ENCODE measurements at regions not wholly inside any gene's neighbourhood (a gene's known extent, or its start where the extent isn't known, plus 50 kb on each side); places are given as distances from the start of the nearest gene placed in this dataset.

DNA sequence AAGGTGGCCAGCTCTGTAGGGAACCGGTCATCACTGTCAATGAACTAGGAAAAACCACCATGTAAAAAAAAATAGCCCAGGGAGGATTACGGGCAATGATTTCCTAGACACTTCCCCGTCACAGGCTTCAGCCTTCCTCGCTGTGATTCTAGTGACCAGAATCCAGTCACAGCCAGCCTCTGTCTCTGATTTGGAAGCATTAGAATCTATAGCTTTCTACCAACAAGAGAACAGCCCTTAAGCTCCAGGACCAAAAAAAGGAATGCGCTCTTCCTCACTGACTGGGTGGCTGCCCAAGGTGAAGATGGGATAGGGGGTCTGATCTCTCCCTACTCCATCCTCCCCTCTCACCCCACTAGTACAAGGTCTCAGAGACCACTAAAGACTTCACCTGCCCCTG, 67.2 kb downstream of the TEX35 start:
- 53% methylated on average over 2 of the region's 5 CpGs for WGBS (ENCODE audit: insufficient coverage)
- Histone ChIP-seq H3K4me2 (replicated peaks; ENCODE audit: low read depth, low read length, poor library complexity, severe bottlenecking) (peak overlapping the region; percentile 79), H3K36me3 (replicated peaks in 1 of 2; ENCODE audit: control extremely low read depth in 1 of 2, control insufficient read depth in 1 of 2, extremely low read depth in 1 of 2, insufficient read depth in 2 of 2, low read length in 1 of 2) (no peaks in the 10 kb centered on the region), H3K9me3 (ENCODE audit: control extremely low read depth in 1 of 3, control insufficient read depth in 2 of 3, insufficient read depth in 1 of 3, low read length in 2 of 3) (peaks cover 0 to 9% (median 0%) of the 10 kb centered on the region in 3 donors), H3K27me3 (replicated peaks in 1 of 4; ENCODE audit: control extremely low read depth in 1 of 4, control insufficient read depth in 3 of 4, insufficient read depth in 4 of 4, low read length in 3 of 4) (no peaks in the 10 kb centered on the region), H4K20me1 (ENCODE audit: control insufficient read depth, insufficient read depth, low read length, poor library complexity, severe bottlenecking) (no peaks in the 10 kb centered on the region), H3K79me2 (ENCODE audit: control insufficient read depth, insufficient read depth, low read length) (peaks cover 35% of the 10 kb centered on the region), H3K4me3 (ENCODE audit: control extremely low read depth in 1 of 5, extremely low read depth in 1 of 5, insufficient read depth in 1 of 5, low read depth in 2 of 5, low read length in 4 of 5) (peak overlapping the region in 1 of 5 experiments; percentile 44), H3K9ac (ENCODE audit: low read length) (peak overlapping the region; percentile 44), H2AFZ (ENCODE audit: insufficient read depth, low read depth, low read length, poor library complexity, severe bottlenecking) (no peak overlapping the region), H3K27ac (ENCODE audit: low read length in 2 of 2) (peak overlapping the region; percentile 95 to 97), H3K4me1 (ENCODE audit: control insufficient read depth in 2 of 2, insufficient read depth in 2 of 2, low read length in 2 of 2) (peaks cover 98 to 99% of the 10 kb centered on the region in 2 donors)
- peak overlapping the region; percentile 83 for H3K4me3 Mint-ChIP-seq
- DNase-seq (no peak), ATAC-seq (ENCODE audit: low read depth) (no peak)
- POLR2A ChIA-PET: interaction anchor here (1.0 to 4.6 kb wide), 10 partner anchors 7 to 146 kb away, joined by 3 to 62 read pairs (median 8); partner anchors contain the start of gene RALGPS2
- CTCF ChIA-PET: interaction anchor here (0.6 to 7.4 kb wide), 14 partner anchors 7 to 423 kb away, joined by 3 to 64 read pairs (median 6); partner anchors contain the start of gene RALGPS2
- H3K4me1 Mint-ChIP-seq: peaks cover 98% of the 10 kb centered on the region
- intact Hi-C loops (cut with micrococcal nuclease): no loop called here
- TF ChIP-seq, protein P1, sequence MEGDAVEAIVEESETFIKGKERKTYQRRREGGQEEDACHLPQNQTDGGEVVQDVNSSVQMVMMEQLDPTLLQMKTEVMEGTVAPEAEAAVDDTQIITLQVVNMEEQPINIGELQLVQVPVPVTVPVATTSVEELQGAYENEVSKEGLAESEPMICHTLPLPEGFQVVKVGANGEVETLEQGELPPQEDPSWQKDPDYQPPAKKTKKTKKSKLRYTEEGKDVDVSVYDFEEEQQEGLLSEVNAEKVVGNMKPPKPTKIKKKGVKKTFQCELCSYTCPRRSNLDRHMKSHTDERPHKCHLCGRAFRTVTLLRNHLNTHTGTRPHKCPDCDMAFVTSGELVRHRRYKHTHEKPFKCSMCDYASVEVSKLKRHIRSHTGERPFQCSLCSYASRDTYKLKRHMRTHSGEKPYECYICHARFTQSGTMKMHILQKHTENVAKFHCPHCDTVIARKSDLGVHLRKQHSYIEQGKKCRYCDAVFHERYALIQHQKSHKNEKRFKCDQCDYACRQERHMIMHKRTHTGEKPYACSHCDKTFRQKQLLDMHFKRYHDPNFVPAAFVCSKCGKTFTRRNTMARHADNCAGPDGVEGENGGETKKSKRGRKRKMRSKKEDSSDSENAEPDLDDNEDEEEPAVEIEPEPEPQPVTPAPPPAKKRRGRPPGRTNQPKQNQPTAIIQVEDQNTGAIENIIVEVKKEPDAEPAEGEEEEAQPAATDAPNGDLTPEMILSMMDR (IDR thresholded peaks at IDR 0.05): no peak
- no peak for TF ChIP-seq EZH2 (IDR thresholded peaks at IDR 0.05; ENCODE audit: borderline replicate concordance, insufficient read depth, low read depth, low read length, poor library complexity, severe bottlenecking)
- H3K9me3 Mint-ChIP-seq (ENCODE audit: insufficient read depth): no peaks in the 10 kb centered on the region
- peak overlapping the region; percentile 95 for H3K27ac Mint-ChIP-seq
- no peaks in the 10 kb centered on the region for H3K27me3 Mint-ChIP-seq

DNA sequence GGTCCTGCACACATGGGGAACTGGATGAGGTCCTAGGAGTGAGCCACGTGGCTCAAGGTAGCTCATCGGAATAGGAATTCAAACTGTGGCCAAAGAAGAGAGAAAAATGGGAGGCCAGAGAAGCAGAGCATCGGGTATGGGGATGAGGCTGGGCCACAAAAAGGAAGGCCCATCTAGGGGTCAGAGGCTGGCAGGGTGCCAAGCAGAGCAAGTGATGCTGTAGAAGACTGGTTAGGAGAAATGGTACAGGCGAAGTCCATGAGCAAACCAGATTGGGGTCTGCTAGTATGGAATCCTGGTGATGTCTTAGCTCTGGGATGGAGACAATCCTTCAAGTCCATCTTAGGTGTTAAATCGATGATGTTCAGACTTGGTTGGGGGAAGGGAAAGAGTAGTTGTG, 68.0 kb downstream of the TEX35 start:
- Mint-ChIP-seq H3K9me3 (ENCODE audit: insufficient read depth) (no peaks in the 10 kb centered on the region), H3K4me1 (peaks cover 98% of the 10 kb centered on the region), H3K4me3 (peak overlapping the region; percentile 70), H3K27ac (peak overlapping the region; percentile 95), H3K27me3 (no peaks in the 10 kb centered on the region)
- Histone ChIP-seq H4K20me1 (ENCODE audit: control insufficient read depth, insufficient read depth, low read length, poor library complexity, severe bottlenecking) (no peaks in the 10 kb centered on the region), H3K27ac (ENCODE audit: low read length in 2 of 2) (peak overlapping the region; percentile 95 to 97), H3K79me2 (ENCODE audit: control insufficient read depth, insufficient read depth, low read length) (peaks cover 37% of the 10 kb centered on the region), H3K4me3 (ENCODE audit: control extremely low read depth in 1 of 5, extremely low read depth in 1 of 5, insufficient read depth in 1 of 5, low read depth in 2 of 5, low read length in 4 of 5) (peak overlapping the region in 1 of 5 experiments; percentile 53), H3K9me3 (ENCODE audit: control extremely low read depth in 1 of 3, control insufficient read depth in 2 of 3, insufficient read depth in 1 of 3, low read length in 2 of 3) (peaks cover 0 to 12% (median 0%) of the 10 kb centered on the region in 3 donors), H2AFZ (ENCODE audit: insufficient read depth, low read depth, low read length, poor library complexity, severe bottlenecking) (no peak overlapping the region), H3K4me2 (replicated peaks; ENCODE audit: low read depth, low read length, poor library complexity, severe bottlenecking) (peak overlapping the region; percentile 79), H3K4me1 (ENCODE audit: control insufficient read depth in 2 of 2, insufficient read depth in 2 of 2, low read length in 2 of 2) (peaks cover 97 to 99% of the 10 kb centered on the region in 2 donors), H3K9ac (ENCODE audit: low read length) (peak overlapping the region; percentile 44), H3K27me3 (replicated peaks in 1 of 4; ENCODE audit: control extremely low read depth in 1 of 4, control insufficient read depth in 3 of 4, insufficient read depth in 4 of 4, low read length in 3 of 4) (no peaks in the 10 kb centered on the region), H3K36me3 (replicated peaks in 1 of 2; ENCODE audit: control extremely low read depth in 1 of 2, control insufficient read depth in 1 of 2, extremely low read depth in 1 of 2, insufficient read depth in 2 of 2, low read length in 1 of 2) (no peaks in the 10 kb centered on the region)
- no peak for TF ChIP-seq EZH2 (IDR thresholded peaks at IDR 0.05; ENCODE audit: borderline replicate concordance, insufficient read depth, low read depth, low read length, poor library complexity, severe bottlenecking)
- TF ChIP-seq, protein P1 (IDR thresholded peaks at IDR 0.05): no peak
- WGBS (ENCODE audit: insufficient coverage): 67% methylated on average over 4 of the region's 5 CpGs
- ChIA-PET CTCF (interaction anchor here (0.8 to 7.4 kb wide), 15 partner anchors 8 to 171 kb away, joined by 3 to 64 read pairs (median 6); no protein-coding TSS in a partner anchor), POLR2A (interaction anchor here (0.6 to 4.6 kb wide), 8 partner anchors 13 to 145 kb away, joined by 3 to 62 read pairs (median 6); partner anchors contain the start of gene RALGPS2)
- intact Hi-C loops (cut with micrococcal nuclease): loop anchor here (1.0 kb wide), 3 partner anchors 25 to 145 kb away; no protein-coding TSS in a partner anchor
- DNase-seq: no peak
- no peak for ATAC-seq (ENCODE audit: low read depth)
